Uterus (tissue), 3 donors: ENCODE measurements at regions not wholly inside any gene's neighbourhood (a gene's known extent, or its start where the extent isn't known, plus 50 kb on each side); places are given as distances from the start of the nearest gene placed in this dataset.

Experiments used
- DNase-seq, 2 donors: peaks; one replicate each; pipeline ENCODE4 v3.0.0-alpha.2; 2019 to 2020
- H3K27ac ChIP-seq, 2 donors: fragments of 200-600 bp; sonication (generic); 1 replicate in 1 of 2; 2 replicates in 1 of 2; pipeline ENCODE4 v1.5.1; 2016 to 2018
- H3K27me3 ChIP-seq, 2 donors: fragments of 200-600 bp; sonication (generic); one replicate each; pipeline ENCODE4 v1.5.1; 2018 to 2019; ENCODE audit warnings: control low read depth in 1 of 2
- H3K36me3 ChIP-seq, 2 donors: fragments of 200-600 bp; sonication (generic); one replicate each; pipeline ENCODE4 v1.5.1; 2019; ENCODE audit warnings: control low read depth in 1 of 2
- H3K4me1 ChIP-seq, 2 donors: fragments of 200-600 bp; sonication (generic); one replicate each; pipeline ENCODE4 v1.5.1; 2018 to 2019; ENCODE audit warnings: control low read depth in 1 of 2
- H3K4me3 ChIP-seq, 2 donors: fragments of 200-600 bp; sonication (generic); 1 replicate in 1 of 2; 2 replicates in 1 of 2; pipeline ENCODE4 v1.5.1; 2018 to 2019; ENCODE audit warnings: mild to moderate bottlenecking in 1 of 2
- H3K9me3 ChIP-seq, 2 donors: fragments of 200-600 bp; sonication (generic); one replicate each; pipeline ENCODE4 v1.5.1; 2019; ENCODE audit warnings: control low read depth in 1 of 2
- POLR2A ChIP-seq, 2 donors: fragments of 450-650 bp; IDR thresholded peaks; one replicate each; pipeline ENCODE4 v1.6.1; 2016; ENCODE audit warnings: antibody characterized with exemption in 2 of 2, mild to moderate bottlenecking in 1 of 2, moderate library complexity in 1 of 2
- intact Hi-C: fragments of 100-400 bp; cut with DNase I; formaldehyde crosslinking; loops from one replicate; pipeline ENCODE4 v1.15.1; 2023; ENCODE audit warnings: low total_unique reads
- TF ChIP-seq, protein P1 (sequence below), 4 experiments: fragments of 200-600 bp in 2 of 4; fragments of 450-650 bp in 2 of 4; sonication (generic) in 2 of 4; IDR thresholded peaks; one replicate each; pipeline ENCODE4 v1.5.1; 2016 to 2019; ENCODE audit warnings: antibody characterized with exemption in 4 of 4, mild to moderate bottlenecking in 2 of 4, moderate library complexity in 1 of 4
- donor health status: DM: yes; HTN: yes; CAD: no.

DNA sequence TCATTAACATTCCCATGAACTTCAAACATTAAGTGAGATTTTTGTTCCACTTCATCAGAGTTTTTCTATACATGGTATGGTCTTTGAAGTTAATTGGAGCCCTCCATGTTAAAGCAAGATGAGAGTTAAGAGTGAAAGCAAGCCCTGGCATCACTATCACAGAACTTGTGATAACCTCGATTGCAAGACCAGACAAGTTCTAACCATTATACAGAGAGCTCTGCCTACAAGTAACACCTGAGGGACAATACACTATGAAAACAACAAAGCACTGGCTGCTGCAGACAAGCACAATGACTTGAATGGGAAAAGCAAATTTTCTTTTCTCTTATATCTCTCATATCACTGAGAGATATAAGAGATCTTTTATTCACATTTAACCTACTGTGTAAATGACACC is 126.6 kb upstream of the GYPA start:
- no peaks in the 10 kb centered on the region for H3K9me3 ChIP-seq
- TF ChIP-seq, protein P1, sequence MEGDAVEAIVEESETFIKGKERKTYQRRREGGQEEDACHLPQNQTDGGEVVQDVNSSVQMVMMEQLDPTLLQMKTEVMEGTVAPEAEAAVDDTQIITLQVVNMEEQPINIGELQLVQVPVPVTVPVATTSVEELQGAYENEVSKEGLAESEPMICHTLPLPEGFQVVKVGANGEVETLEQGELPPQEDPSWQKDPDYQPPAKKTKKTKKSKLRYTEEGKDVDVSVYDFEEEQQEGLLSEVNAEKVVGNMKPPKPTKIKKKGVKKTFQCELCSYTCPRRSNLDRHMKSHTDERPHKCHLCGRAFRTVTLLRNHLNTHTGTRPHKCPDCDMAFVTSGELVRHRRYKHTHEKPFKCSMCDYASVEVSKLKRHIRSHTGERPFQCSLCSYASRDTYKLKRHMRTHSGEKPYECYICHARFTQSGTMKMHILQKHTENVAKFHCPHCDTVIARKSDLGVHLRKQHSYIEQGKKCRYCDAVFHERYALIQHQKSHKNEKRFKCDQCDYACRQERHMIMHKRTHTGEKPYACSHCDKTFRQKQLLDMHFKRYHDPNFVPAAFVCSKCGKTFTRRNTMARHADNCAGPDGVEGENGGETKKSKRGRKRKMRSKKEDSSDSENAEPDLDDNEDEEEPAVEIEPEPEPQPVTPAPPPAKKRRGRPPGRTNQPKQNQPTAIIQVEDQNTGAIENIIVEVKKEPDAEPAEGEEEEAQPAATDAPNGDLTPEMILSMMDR (IDR thresholded peaks at IDR 0.05), result no peak
- no peak for TF ChIP-seq POLR2A (IDR thresholded peaks at IDR 0.05)
- no peaks in the 10 kb centered on the region for H3K4me1 ChIP-seq
- no peak for DNase-seq
- H3K36me3 ChIP-seq, result no peaks in the 10 kb centered on the region
- H3K27me3 ChIP-seq, result no peaks in the 10 kb centered on the region
- no peak overlapping the region for H3K27ac ChIP-seq
- intact Hi-C loops, result no loop called here
- H3K4me3 ChIP-seq, result no peak overlapping the region

DNA sequence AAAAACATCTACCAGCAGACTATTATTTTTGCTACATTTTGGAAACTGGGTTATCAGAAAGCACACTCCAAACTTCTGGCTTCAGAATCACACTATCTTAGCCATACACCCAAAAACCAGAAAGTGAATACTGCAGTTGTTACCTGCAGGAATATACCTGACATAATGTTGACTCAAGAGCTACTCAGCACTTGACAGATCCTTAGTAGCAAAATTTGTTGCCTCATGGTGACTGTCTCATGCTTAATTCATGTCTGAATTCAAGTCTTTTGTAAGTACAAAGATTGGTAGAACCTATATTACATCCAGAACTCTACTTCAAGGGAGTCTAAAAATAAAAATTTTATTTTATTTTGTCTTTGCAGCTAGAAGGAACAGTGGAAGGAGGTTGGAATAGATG is 140.2 kb upstream of the GYPA start:
- H3K27ac ChIP-seq, result no peak overlapping the region
- no peak for TF ChIP-seq POLR2A (IDR thresholded peaks at IDR 0.05)
- TF ChIP-seq, protein P1 (IDR thresholded peaks at IDR 0.05), result no peak
- intact Hi-C loops, result no loop called here

DNA sequence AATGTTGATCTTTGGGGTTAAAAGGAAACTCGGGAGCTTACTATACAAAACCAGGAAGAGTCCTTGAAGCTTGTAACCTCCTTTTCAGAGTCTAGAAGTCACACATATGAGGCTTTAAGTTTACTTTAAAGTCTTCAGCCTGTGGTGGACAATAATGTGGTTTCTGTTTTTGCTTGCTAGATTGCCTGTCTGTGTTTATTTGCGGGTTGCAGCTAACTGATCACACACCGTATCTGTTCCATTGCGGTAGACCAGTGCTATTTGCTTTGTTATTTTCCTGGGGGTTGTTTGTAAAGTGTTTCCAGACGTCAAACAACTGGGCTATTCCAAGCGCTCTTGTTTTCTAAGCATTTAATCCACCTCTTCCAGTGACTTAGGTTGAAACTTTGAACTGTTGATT is 143.0 kb upstream of the GYPA start:
- Histone ChIP-seq H3K36me3 (no peaks in the 10 kb centered on the region), H3K4me3 (no peak overlapping the region), H3K27me3 (no peaks in the 10 kb centered on the region), H3K4me1 (no peaks in the 10 kb centered on the region), H3K9me3 (no peaks in the 10 kb centered on the region), H3K27ac (no peak overlapping the region)
- DNase-seq, result no peak
- intact Hi-C loops, result no loop called here
- no peak for TF ChIP-seq POLR2A (IDR thresholded peaks at IDR 0.05)
- TF ChIP-seq, protein P1 (IDR thresholded peaks at IDR 0.05), result no peak

More for the DNA sequence above, 140.2 kb upstream of the GYPA start:
- no peaks in the 10 kb centered on the region for H3K4me1 ChIP-seq
- no peak overlapping the region for H3K4me3 ChIP-seq
- no peaks in the 10 kb centered on the region for H3K27me3 ChIP-seq
- H3K9me3 ChIP-seq, result no peaks in the 10 kb centered on the region
- no peaks in the 10 kb centered on the region for H3K36me3 ChIP-seq
- no peak for DNase-seq

DNA sequence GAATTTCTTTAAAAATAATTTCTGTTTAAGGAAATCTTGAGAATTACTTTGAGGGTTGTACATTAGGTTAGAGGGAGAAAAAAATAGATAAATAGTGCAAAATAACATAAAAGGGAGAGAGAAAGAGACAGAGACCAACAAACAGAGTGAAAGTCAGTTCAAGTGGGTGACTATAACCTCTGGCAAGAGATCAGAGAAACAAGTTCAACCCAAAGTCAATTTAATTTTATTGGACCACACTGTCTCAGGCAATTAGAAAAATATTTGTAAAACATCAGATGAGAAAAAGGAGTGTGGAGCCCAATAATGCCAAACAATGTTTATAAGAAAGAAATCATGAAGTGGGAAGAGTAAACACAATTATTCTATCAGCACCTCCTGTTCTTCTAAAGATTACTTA is 143.5 kb upstream of the GYPA start:
- intact Hi-C loops, result no loop called here
- H3K36me3 ChIP-seq, result no peaks in the 10 kb centered on the region
- H3K4me1 ChIP-seq, result no peaks in the 10 kb centered on the region
- H3K27ac ChIP-seq, result no peak overlapping the region
- H3K9me3 ChIP-seq, result no peaks in the 10 kb centered on the region
- no peak overlapping the region for H3K4me3 ChIP-seq
- DNase-seq, result no peak
- no peaks in the 10 kb centered on the region for H3K27me3 ChIP-seq
- no peak for TF ChIP-seq POLR2A (IDR thresholded peaks at IDR 0.05)
- TF ChIP-seq, protein P1 (IDR thresholded peaks at IDR 0.05), result no peak

DNA sequence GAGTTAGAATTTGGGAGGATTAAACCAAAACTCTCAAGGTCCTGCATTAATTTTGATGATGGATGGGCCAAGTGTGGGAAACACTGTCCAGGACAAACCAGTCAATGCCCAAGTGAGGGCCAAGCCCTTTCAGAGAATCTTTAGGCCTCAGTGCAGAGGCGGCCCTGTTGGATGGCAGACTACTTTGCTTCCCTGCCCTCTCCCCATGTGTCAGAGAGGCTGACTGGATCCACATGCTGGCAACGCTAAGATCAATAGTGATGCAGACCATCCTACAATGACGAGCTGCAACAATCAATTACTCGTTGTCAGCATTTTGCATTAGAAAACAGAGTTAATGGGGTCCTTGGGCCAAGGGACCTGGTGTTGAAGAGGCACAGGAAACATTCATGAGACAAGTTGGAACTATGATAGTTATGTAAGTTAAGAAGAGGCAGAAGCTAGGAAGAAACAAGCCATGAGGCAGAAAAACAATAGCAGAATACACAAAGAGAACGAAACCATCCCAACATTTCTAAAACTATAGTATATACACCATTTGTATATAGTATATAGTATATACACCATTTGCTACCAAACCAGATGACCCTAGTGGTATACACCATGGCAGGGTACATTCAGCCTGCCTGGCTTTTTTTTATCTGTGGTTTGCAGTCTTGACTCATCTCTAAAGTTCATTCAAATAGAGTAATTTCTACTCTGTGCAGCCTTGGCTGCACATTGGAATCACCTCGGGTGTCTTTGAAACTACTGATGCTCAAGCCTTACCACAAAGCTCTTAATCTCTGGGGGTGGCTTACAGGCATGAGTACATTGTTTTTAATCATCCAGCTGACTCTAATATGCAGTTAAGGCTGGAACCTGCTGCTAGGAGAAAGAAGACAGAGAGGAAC is 147.7 kb upstream of the GYPA start:
- Histone ChIP-seq H3K4me3 (no peak overlapping the region), H3K36me3 (no peaks in the 10 kb centered on the region), H3K27ac (no peak overlapping the region), H3K27me3 (no peaks in the 10 kb centered on the region), H3K4me1 (no peaks in the 10 kb centered on the region), H3K9me3 (no peaks in the 10 kb centered on the region)
- no peak for TF ChIP-seq POLR2A (IDR thresholded peaks at IDR 0.05)
- TF ChIP-seq, protein P1 (IDR thresholded peaks at IDR 0.05), result no peak
- intact Hi-C loops, result no loop called here
- no peak for DNase-seq
